GM19438 (cell line): ENCODE measurements at regions not wholly inside any gene's neighbourhood (a gene's known extent, or its start where the extent isn't known, plus 50 kb on each side); places are given as distances from the start of the nearest gene placed in this dataset.
A peak's percentile ranks its signal among the peaks of the same experiment; 100 is the strongest.
"Not testable (repeated sequence)": the region's sequence is repeated elsewhere in the genome, so short reads cannot be mapped to it uniquely, and the experiment has no call there.

Source experiments
- ATAC-seq: cut with Tn5 transposase; IDR thresholded peaks from one replicate; pipeline ENCODE4 v1.9.1; 2021; ENCODE audit warnings: low read depth; ENCODE audit not compliant: unreplicated experiment

DNA sequence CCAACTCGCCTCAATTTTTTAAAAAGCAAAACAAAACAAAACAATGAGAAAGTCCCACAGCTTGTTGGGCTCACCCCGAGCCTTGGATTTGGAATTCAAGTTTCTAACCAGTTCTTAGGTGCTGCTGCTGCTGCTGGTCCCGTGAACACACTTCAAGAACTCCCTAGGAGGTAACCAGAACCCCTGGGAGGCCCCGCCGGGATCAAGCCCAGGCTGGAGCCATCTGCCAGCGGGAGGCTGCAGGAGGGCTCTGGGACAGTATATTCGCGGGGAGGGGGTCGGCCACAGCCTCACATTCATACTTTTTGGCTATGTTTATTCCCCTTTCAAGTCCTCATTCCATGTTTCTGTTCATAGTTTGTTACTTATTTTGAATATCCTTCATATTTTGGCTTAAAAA, 223.4 kb downstream of the TFCP2L1 start:
- no peak for ATAC-seq

GRCh38 chr2:121063471-121063870, 221.5 kb downstream of the TFCP2L1 start:
- no peak for ATAC-seq

DNA sequence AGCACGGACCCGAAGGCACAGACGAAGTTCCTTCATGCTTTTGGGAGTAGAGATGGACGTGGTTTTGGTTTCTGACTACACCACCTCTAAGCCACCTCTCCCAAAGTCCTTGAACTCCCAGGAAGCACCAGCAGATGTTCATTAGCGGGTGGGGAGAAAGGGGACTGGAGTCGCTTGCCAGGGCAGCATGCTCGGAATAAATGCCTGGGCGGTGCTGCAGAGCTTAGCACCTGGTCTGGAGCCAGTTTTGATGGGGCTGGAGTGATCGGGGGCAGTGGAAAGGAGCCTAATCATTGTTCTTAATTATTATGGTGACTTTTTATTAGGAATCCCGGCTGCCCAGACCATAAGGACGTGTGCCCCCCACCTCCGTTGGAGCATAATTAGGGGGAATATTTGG, 220.8 kb downstream of the TFCP2L1 start:
- ATAC-seq: no peak

- ATAC-seq: no peak
These were observed 219.8 kb downstream of the TFCP2L1 start for GRCh38 chr2:121065239-121065638.

DNA sequence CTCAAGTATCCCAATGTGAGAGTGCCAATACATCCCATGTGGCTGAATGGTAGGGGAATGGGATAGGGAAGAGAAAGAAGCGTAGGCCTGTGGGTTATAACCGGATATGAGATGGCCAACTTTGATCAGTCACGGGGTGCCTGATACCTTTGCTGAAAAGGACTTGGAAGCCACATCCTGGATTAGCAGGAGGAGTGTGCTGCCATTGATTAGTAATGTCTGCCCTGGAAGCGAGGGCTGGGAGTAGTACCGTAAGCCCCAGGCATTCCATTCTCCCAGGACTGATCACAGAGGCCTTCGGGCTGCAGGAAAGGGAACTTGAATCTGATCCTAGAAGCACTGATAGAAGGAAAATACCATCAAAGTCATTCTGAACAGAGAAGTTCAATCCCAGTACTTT, 218.5 kb downstream of the TFCP2L1 start:
- no peak for ATAC-seq

GRCh38 chr2:121068851-121069250, 216.2 kb downstream of the TFCP2L1 start:
- ATAC-seq: no peak

GRCh38 chr2:121069434-121069969, 215.5 kb downstream of the TFCP2L1 start:
- no peak for ATAC-seq

DNA sequence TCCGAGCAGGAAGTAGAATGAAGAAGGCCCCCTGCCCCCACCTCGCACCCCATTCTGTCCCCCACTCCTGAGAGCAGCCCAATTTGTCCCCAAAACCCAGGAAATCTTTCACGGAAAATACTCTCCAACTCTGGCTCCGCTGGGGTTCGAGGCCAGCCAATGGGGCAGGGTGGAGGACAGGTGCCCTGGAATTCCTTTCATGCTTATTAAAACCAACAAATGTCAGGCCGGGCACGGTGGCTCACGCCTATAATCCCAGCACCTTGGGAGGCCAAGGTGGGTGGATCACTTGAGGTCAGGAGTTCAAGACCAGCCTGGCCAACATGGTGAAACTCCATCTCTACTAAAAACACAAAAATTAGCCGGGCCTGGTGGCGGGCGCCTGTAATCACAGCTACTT, 214.9 kb downstream of the TFCP2L1 start:
- ATAC-seq: not testable (repeated sequence)

- no peak for ATAC-seq
These were observed 213.9 kb downstream of the TFCP2L1 start for GRCh38 chr2:121071034-121071504.

- ATAC-seq: no peak
These were observed 212.2 kb downstream of the TFCP2L1 start for GRCh38 chr2:121072784-121073183.

- ATAC-seq: no peak
These were observed 211.4 kb downstream of the TFCP2L1 start for GRCh38 chr2:121073320-121074210.

DNA sequence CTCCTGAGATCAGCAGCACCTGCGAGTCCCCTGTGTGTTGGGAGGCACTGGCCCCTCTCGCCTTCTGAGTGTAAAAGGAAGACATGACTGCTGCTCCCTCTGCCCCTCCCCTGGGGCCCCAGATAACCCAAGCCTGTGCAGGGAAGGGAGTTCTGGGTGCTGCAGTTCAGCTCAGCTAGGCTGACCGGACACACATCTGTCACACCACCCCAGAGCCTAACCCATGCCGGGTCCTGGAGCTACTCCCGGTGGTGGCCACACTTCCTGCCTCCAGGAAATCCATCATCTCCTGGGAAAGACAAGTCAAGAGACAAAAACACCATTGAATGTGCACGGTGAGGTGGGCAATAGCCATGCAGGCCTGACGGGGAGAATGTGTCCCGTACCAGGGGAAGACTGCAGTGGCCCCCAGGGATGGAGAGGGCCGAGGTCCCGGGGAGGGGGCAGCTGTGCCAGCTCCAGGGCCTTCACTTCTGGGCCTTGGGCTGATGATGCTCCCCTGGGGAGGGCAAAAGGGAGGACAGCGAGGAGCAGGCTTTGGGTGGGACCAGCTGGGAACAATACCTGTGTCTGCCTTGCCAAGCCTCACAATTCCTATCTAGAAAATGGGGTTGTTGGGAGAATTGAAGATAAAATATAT, 210.6 kb downstream of the TFCP2L1 start:
- no peak for ATAC-seq

DNA sequence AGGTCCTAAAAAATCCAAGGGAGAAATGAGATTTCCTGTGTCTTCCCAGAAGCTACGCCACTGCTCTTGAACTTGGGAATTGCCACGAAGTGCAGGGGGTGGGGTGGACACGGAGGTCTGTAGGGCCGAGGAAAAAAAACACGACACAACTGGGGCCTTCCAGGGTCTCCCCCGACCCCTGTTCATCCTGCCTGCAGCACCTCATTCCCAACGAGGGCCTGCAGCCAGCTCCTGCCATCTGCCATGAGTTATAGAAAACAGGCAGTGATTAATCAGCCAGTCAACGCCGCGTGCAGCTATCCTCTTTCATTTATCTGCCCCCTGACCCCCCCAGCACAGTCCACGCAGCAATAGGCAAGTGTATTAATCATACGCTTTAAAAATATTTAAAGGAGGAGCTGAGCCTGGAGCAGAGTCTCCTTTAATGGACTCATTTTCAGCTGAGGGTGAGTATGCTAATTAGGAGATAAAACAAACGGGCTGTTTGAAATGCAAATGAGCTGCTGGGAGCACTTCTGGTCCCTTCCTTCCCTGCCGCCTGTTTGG, 209.9 kb downstream of the TFCP2L1 start:
- ATAC-seq: no peak

GRCh38 chr2:121075641-121076497, 209.1 kb downstream of the TFCP2L1 start:
- no peak for ATAC-seq

DNA sequence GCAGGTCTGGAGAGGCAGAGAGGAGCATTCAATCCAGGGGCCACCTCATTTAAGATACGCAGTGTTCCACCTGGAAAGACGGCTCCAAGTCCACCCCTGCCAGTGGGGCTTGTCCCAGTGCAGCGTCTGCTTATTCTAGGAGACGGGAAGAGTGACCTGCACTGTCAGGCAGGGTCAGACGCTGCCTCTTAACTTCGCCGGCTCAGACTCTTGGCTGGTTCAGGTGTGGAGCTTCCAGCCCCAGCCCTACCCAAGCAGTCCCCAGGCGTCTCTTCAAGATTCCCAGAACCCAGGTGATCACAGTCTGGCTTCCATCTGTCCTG, 208.5 kb downstream of the TFCP2L1 start:
- ATAC-seq: no peak

- peak; percentile 51 for ATAC-seq
These were observed 208.0 kb downstream of the TFCP2L1 start for GRCh38 chr2:121076885-121077549.

DNA sequence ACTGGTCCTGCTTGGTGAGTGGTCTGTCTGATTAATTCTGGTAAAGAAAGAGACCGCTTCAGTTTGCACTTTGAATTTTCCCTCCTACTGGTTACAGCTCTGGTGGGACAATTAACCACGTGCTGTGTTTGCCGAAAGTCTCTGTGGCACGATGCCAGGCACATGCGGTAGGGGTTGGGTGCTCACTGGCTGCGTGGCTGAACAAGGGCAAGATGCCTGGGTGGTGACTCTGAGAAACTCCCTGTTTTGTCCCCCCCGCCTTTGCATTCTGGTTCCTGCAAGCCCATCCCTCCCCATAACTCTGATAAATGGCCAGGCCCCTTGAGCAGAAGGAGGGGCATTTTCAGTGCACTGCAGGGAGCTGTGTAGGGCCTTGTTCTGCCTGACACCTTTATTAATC, 206.1 kb downstream of the TFCP2L1 start:
- no peak for ATAC-seq

GRCh38 chr2:121080013-121080772, 204.8 kb downstream of the TFCP2L1 start:
- ATAC-seq: no peak

DNA sequence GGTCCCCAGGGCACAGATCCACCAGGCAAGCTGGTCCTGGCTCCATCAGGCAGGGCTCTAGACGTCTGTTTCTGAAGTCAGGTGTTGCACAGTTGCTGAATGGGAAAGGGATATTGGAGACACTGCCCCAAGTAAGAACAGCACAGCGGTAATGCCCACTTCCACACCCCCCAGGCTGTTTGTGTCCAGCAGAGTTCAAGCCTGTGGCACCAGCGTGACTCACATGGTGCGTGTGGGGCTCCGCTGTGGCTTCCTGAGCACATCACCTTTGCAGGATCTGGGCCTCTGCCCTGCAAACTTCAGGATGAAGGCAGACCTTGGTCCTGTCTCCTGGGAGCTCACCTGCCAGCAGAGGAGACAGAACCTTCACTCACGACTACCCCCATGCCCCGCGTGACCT, 203.3 kb downstream of the TFCP2L1 start:
- ATAC-seq: no peak
